ENCODE measurements at regions not wholly inside any gene's neighbourhood (a gene's known extent, or its start where the extent isn't known, plus 50 kb on each side); places are given as distances from the start of the nearest gene placed in this dataset.

DNA sequence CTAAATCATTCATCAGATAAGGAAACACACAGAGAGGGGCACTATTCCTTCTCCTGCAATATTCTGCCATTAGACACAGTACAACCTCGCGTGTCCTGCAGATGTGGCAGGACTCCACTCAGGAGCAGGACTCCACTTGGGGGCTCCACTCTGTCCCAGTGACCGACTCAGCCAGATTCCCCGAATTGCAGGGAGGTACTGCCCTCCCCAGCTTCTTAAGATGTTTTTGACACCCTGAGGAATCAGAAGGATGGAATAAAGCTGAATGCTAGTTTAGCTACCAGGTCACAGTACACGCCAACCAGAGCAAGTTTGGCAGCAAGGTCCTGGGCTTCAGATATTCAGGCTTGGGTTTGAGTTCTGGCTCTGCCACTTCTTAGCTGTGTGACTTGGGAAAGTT lies 99.3 kb upstream of the USP47 start:
- intact Hi-C loops (cut with DNase I) = no loop called here
- TF ChIP-seq CTCF (IDR thresholded peaks at IDR 0.05) (no peak), POLR2A (IDR thresholded peaks at IDR 0.05) (no peak)
- WGBS, 2 donors = 80 to 85% methylated on average over 5 of the region's 5 CpGs

GRCh38 chr11:11740836-11741235 lies 100.9 kb upstream of the USP47 start:
- TF ChIP-seq CTCF (IDR thresholded peaks at IDR 0.05) (no peak), POLR2A (IDR thresholded peaks at IDR 0.05) (no peak)
- Histone ChIP-seq H3K27me3 (no peaks in the 10 kb centered on the region), H3K9me3 (no peaks in the 10 kb centered on the region), H3K27ac (no peak overlapping the region), H3K4me3 (replicated peaks in 1 of 3) (no peak overlapping the region), H3K4me1 (no peaks in the 10 kb centered on the region), H3K36me3 (no peaks in the 10 kb centered on the region)
- DNase-seq = no peak
- intact Hi-C loops (cut with DNase I) = no loop called here
- WGBS, 2 donors = 89 to 96% methylated on average over 1 of the region's 1 CpG

More for the DNA sequence above, 99.3 kb upstream of the USP47 start:
- H3K27ac ChIP-seq = no peak overlapping the region
- no peaks in the 10 kb centered on the region for H3K9me3 ChIP-seq
- no peaks in the 10 kb centered on the region for H3K4me1 ChIP-seq
- H3K36me3 ChIP-seq = no peaks in the 10 kb centered on the region
- no peaks in the 10 kb centered on the region for H3K27me3 ChIP-seq
- H3K4me3 ChIP-seq (replicated peaks in 1 of 3) = no peak overlapping the region
- no peak for DNase-seq

GRCh38 chr11:11740073-11740702 lies 101.6 kb upstream of the USP47 start:
- no peaks in the 10 kb centered on the region for H3K36me3 ChIP-seq
- no peak overlapping the region for H3K27ac ChIP-seq
- H3K9me3 ChIP-seq = no peaks in the 10 kb centered on the region
- WGBS, 2 donors = 90 to 95% methylated on average over 6 of the region's 6 CpGs
- no peak for TF ChIP-seq CTCF (IDR thresholded peaks at IDR 0.05)
- no peaks in the 10 kb centered on the region for H3K4me1 ChIP-seq
- DNase-seq = no peak
- no peak overlapping the region for H3K4me3 ChIP-seq (replicated peaks in 1 of 3)
- intact Hi-C loops (cut with DNase I) = no loop called here
- no peaks in the 10 kb centered on the region for H3K27me3 ChIP-seq

GRCh38 chr11:11738370-11738769 lies 103.4 kb upstream of the USP47 start:
- WGBS, 2 donors = 93 to 96% methylated on average over 2 of the region's 2 CpGs
- intact Hi-C loops (cut with DNase I) = no loop called here
- no peaks in the 10 kb centered on the region for H3K36me3 ChIP-seq
- no peak for TF ChIP-seq CTCF (IDR thresholded peaks at IDR 0.05)
- no peak for TF ChIP-seq POLR2A (IDR thresholded peaks at IDR 0.05)
- no peaks in the 10 kb centered on the region for H3K9me3 ChIP-seq
- H3K4me1 ChIP-seq = no peaks in the 10 kb centered on the region
- H3K27me3 ChIP-seq = no peaks in the 10 kb centered on the region
- H3K27ac ChIP-seq = no peak overlapping the region
- no peak for DNase-seq
- no peak overlapping the region for H3K4me3 ChIP-seq (replicated peaks in 1 of 3)

DNA sequence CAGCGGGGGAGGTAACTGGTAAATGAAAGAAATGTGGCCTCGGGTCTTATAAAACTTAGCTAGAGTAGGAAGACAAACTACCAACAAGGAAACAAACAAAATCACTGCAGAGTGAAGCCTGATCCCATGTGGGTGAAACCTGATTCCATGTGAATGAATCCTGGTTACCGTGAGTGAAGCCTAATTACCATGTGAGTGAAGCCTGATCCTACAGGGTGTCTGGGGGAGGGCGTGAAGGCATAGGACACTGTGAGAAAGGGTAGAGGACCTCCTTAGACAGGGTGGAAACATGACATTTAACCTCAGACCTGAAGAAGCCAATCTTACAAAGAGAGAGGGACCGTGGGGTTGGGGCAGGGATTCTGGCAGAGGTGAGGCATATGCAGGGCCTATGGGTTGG lies 106.2 kb upstream of the USP47 start:
- 74 to 80% methylated on average over 5 of the region's 5 CpGs for WGBS, 2 donors
- H3K4me1 ChIP-seq = no peaks in the 10 kb centered on the region
- TF ChIP-seq POLR2A (IDR thresholded peaks at IDR 0.05) = no peak
- TF ChIP-seq CTCF (IDR thresholded peaks at IDR 0.05) = no peak
- no peaks in the 10 kb centered on the region for H3K27me3 ChIP-seq
- no peaks in the 10 kb centered on the region for H3K9me3 ChIP-seq
- no peaks in the 10 kb centered on the region for H3K36me3 ChIP-seq
- H3K4me3 ChIP-seq (replicated peaks in 1 of 3) = no peak overlapping the region
- H3K27ac ChIP-seq = no peak overlapping the region
- intact Hi-C loops (cut with DNase I) = no loop called here
- no peak for DNase-seq

Measured in thyroid gland (tissue), 4 donors.